BE2C (cell line): ENCODE measurements at regions not wholly inside any gene's neighbourhood (a gene's known extent, or its start where the extent isn't known, plus 50 kb on each side); places are given as distances from the start of the nearest gene placed in this dataset.

Experiments used
- DNase-seq: peaks from one replicate; pipeline ENCODE4 v3.0.0-alpha.2; 2020
- H3K27me3 ChIP-seq: fragments of 250-450 bp; sonication (Bioruptor Pico); 2 replicates; pipeline ENCODE4 v1.5.1; 2020; ENCODE audit warnings: mild to moderate bottlenecking
- H3K36me3 ChIP-seq: fragments of 250-450 bp; sonication (Bioruptor Pico); 2 replicates; pipeline ENCODE4 v1.5.1; 2020; ENCODE audit warnings: mild to moderate bottlenecking
- H3K4me1 ChIP-seq: fragments of 250-450 bp; sonication (Bioruptor Pico); 2 replicates; pipeline ENCODE4 v1.5.1; 2020
- H3K4me3 ChIP-seq: 2 replicates; pipeline ENCODE4 v1.5.1; 2011; ENCODE audit warnings: low read depth, low read length
- H3K9me3 ChIP-seq: fragments of 250-450 bp; sonication (Bioruptor Pico); 2 replicates; pipeline ENCODE4 v1.5.1; 2020
- TF ChIP-seq, protein P1 (sequence below): IDR thresholded peaks from 2 replicates; pipeline ENCODE4 v1.5.1; 2012; ENCODE audit warnings: mild to moderate bottlenecking, low read depth, low read length

DNA sequence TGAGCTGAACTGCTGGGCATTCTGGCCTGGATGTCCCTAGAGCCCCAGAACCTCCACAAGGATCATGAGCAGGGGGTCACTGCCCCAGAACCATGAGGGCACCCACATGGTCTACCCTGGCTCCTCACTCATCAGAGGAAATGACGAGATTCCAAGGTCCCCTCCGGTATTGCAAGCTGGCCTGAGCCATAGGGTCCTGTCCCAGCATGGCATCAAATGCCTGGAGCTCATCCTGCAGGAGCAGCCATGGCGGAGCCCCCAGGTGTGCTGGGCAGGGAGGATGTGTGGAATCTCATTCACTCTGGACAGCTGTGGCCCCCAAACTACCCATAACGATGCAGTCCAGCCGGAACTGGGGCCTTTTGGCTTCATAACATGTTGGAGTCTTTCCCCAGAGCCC is 66.6 kb upstream of the ANTXRL start:
- 0 out of 2 replicates have a peak, but pooled peaks cover 6% of the 10 kb centered on the region for H3K4me1 ChIP-seq
- TF ChIP-seq, protein P1, sequence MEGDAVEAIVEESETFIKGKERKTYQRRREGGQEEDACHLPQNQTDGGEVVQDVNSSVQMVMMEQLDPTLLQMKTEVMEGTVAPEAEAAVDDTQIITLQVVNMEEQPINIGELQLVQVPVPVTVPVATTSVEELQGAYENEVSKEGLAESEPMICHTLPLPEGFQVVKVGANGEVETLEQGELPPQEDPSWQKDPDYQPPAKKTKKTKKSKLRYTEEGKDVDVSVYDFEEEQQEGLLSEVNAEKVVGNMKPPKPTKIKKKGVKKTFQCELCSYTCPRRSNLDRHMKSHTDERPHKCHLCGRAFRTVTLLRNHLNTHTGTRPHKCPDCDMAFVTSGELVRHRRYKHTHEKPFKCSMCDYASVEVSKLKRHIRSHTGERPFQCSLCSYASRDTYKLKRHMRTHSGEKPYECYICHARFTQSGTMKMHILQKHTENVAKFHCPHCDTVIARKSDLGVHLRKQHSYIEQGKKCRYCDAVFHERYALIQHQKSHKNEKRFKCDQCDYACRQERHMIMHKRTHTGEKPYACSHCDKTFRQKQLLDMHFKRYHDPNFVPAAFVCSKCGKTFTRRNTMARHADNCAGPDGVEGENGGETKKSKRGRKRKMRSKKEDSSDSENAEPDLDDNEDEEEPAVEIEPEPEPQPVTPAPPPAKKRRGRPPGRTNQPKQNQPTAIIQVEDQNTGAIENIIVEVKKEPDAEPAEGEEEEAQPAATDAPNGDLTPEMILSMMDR, result no peak
- no peaks in the 10 kb centered on the region for H3K36me3 ChIP-seq
- H3K4me3 ChIP-seq, result no peak overlapping the region
- DNase-seq, result no peak
- peaks cover 9% of the 10 kb centered on the region; the same call in 1 of the 2 replicates for H3K9me3 ChIP-seq
- H3K27me3 ChIP-seq, result no peaks in the 10 kb centered on the region

DNA sequence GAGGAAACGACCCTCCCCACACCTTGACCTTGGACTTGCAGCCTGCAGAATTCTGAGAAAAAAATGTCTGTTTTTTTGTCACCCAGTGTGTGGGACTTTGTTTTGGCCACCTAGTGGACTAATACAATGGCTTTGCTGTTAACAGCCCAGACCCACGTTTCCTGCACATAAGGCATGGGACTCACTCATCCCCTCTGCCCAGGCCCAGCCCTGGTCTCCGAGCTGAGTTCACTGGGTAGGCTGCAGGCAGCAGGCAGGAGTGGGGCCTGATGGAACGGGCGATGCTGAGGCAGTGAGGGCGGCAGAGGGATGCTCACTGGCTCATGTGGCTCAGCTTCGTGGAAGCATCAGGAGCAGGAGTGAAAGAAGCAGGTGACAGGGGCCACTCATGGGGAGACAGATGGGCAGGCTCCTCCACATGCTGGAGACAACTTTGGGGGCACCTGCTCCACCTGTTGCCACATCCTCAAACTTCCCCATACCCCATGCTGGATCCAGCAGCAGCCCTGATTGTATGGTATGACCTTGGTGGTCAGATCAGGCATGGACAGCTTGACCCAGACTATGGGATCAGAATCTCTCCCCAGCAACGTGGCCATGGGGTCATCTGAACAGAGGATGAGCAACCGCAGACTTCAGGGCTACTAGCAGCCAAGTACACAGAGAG is 65.8 kb upstream of the ANTXRL start:
- TF ChIP-seq, protein P1, result peak; percentile 42
- no peak for DNase-seq
- Histone ChIP-seq H3K4me1 (0 out of 2 replicates have a peak, but pooled peaks cover 6% of the 10 kb centered on the region), H3K9me3 (peaks cover 9% of the 10 kb centered on the region; the same call in 1 of the 2 replicates), H3K4me3 (no peak overlapping the region), H3K27me3 (no peaks in the 10 kb centered on the region), H3K36me3 (no peaks in the 10 kb centered on the region)

GRCh38 chr10:46222364-46222935 is 64.3 kb upstream of the ANTXRL start:
- 0 out of 2 replicates have a peak, but pooled peaks cover 6% of the 10 kb centered on the region for H3K4me1 ChIP-seq
- TF ChIP-seq, protein P1, result no peak
- H3K27me3 ChIP-seq, result no peaks in the 10 kb centered on the region
- H3K36me3 ChIP-seq, result no peaks in the 10 kb centered on the region
- H3K4me3 ChIP-seq, result no peak overlapping the region
- DNase-seq, result no peak
- H3K9me3 ChIP-seq, result peaks cover 9% of the 10 kb centered on the region; the same call in 1 of the 2 replicates

GRCh38 chr10:46223064-46223480 is 63.7 kb upstream of the ANTXRL start:
- Histone ChIP-seq H3K9me3 (peaks cover 9% of the 10 kb centered on the region; the same call in 1 of the 2 replicates), H3K27me3 (no peaks in the 10 kb centered on the region), H3K4me1 (peaks cover 9% of the 10 kb centered on the region; the same call in 1 of the 2 replicates), H3K4me3 (no peak overlapping the region), H3K36me3 (no peaks in the 10 kb centered on the region)
- DNase-seq, result peak; percentile 75
- TF ChIP-seq, protein P1, result peak; percentile 80

GRCh38 chr10:46223626-46224413 is 63.0 kb upstream of the ANTXRL start:
- no peaks in the 10 kb centered on the region for H3K36me3 ChIP-seq
- peaks cover 13% of the 10 kb centered on the region; the same call in 1 of the 2 replicates for H3K4me1 ChIP-seq
- TF ChIP-seq, protein P1, result no peak
- H3K27me3 ChIP-seq, result no peaks in the 10 kb centered on the region
- H3K9me3 ChIP-seq, result peaks cover 9% of the 10 kb centered on the region; the same call in 1 of the 2 replicates
- H3K4me3 ChIP-seq, result no peak overlapping the region
- no peak for DNase-seq
